Thyroid gland (tissue), 4 donors: ENCODE measurements at regions not wholly inside any gene's neighbourhood (a gene's known extent, or its start where the extent isn't known, plus 50 kb on each side); places are given as distances from the start of the nearest gene placed in this dataset.

Experiments
- DNase-seq, 2 donors: peaks; one replicate each; pipeline ENCODE4 v3.0.0-alpha.2; 2019
- H3K27ac ChIP-seq, 3 donors: fragments of 200-600 bp; sonication (generic); 1 replicate in 2 of 3; 2 replicates in 1 of 3; pipeline ENCODE4 v1.5.1; 2016 to 2019; ENCODE audit warnings: mild to moderate bottlenecking in 1 of 3, moderate library complexity in 1 of 3
- H3K27me3 ChIP-seq: fragments of 200-600 bp; sonication (generic); one replicate; pipeline ENCODE4 v1.5.1; 2019
- H3K36me3 ChIP-seq, 2 donors: fragments of 200-600 bp; sonication (generic); one replicate each; pipeline ENCODE4 v1.5.1; 2016 to 2019
- H3K4me1 ChIP-seq, 2 donors: fragments of 200-600 bp; sonication (generic); one replicate each; pipeline ENCODE4 v1.5.1; 2017 to 2019
- H3K4me3 ChIP-seq, 3 donors: fragments of 200-600 bp; sonication (generic); replicated peaks in 1 of 3; 1 replicate in 2 of 3; 2 replicates in 1 of 3; pipeline ENCODE4 v1.5.1; 2016; ENCODE audit warnings: mild to moderate bottlenecking in 1 of 3
- H3K9me3 ChIP-seq: fragments of 200-600 bp; sonication (generic); one replicate; pipeline ENCODE4 v1.5.1; 2017
- CTCF ChIP-seq, 6 experiments: fragments of 200-600 bp in 3 of 6; fragments of 450-650 bp in 3 of 6; sonication (generic) in 3 of 6; IDR thresholded peaks; one replicate each; pipeline ENCODE4 v1.5.1; 2016 to 2019; ENCODE audit warnings: antibody characterized with exemption in 6 of 6, mild to moderate bottlenecking in 2 of 6, inconsistent platforms in 1 of 6, moderate library complexity in 1 of 6
- POLR2A ChIP-seq, 2 donors: fragments of 450-650 bp; IDR thresholded peaks; one replicate each; pipeline ENCODE4 v1.6.1; 2017; ENCODE audit warnings: antibody characterized with exemption in 2 of 2, mild to moderate bottlenecking in 2 of 2, moderate library complexity in 1 of 2
- whole genome bisulfite sequencing, 2 donors: methylation state at CpG; one replicate each; pipeline ENCODE4 v1.1.5; 2017; 5-methylcytosine and 5-hydroxymethylcytosine counted together
- intact Hi-C: fragments of 100-400 bp; cut with DNase I; formaldehyde crosslinking; loops from one replicate; pipeline ENCODE4 v1.15.1; 2023

- 89 to 91% methylated on average over 1 of the region's 1 CpG for WGBS, 2 donors
- no peak overlapping the region for H3K4me3 ChIP-seq
- no peak for DNase-seq
- intact Hi-C loops = no loop called here
- no peak overlapping the region for H3K27ac ChIP-seq
- H3K36me3 ChIP-seq = no peaks in the 10 kb centered on the region
- TF ChIP-seq CTCF (IDR thresholded peaks at IDR 0.05) (no peak), POLR2A (IDR thresholded peaks at IDR 0.05) (no peak)
- H3K4me1 ChIP-seq = no peaks in the 10 kb centered on the region
- no peaks in the 10 kb centered on the region for H3K9me3 ChIP-seq
- no peaks in the 10 kb centered on the region for H3K27me3 ChIP-seq
These were observed 568.0 kb downstream of the ANXA1 start for GRCh38 chr9:73719660-73720059.

- intact Hi-C loops = no loop called here
- H3K27ac ChIP-seq = no peak overlapping the region
- WGBS, 2 donors = 82 to 84% methylated on average over 4 of the region's 4 CpGs
- H3K4me3 ChIP-seq = no peak overlapping the region
- no peaks in the 10 kb centered on the region for H3K9me3 ChIP-seq
- no peak for DNase-seq
- H3K36me3 ChIP-seq = no peaks in the 10 kb centered on the region
- TF ChIP-seq CTCF (IDR thresholded peaks at IDR 0.05) (no peak), POLR2A (IDR thresholded peaks at IDR 0.05) (no peak)
- no peaks in the 10 kb centered on the region for H3K4me1 ChIP-seq
- H3K27me3 ChIP-seq = no peaks in the 10 kb centered on the region
These were observed 568.9 kb downstream of the ANXA1 start for GRCh38 chr9:73720601-73721000.

DNA sequence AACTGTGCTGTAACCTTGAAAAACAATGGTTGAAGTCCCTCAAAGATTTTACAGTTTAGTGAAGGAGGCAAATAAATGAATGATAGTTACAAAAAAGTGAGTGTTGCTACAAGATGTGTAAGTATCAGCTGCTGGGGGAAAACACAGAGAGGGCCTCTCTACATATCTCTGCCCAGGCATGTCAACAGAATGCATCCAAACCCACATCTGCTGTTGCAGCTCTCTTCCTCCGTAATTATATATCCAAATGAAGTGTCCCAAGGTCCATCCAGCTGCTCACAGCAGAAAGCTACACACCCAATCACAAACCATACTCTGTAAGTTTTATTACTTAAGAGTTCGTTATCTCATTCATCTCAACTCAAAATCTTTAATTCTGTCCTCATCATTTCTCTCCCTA lies 584.6 kb downstream of the ANXA1 start:
- intact Hi-C loops = no loop called here
- Histone ChIP-seq H3K4me1 (no peaks in the 10 kb centered on the region), H3K9me3 (no peaks in the 10 kb centered on the region), H3K27ac (no peak overlapping the region), H3K36me3 (no peaks in the 10 kb centered on the region), H3K4me3 (no peak overlapping the region), H3K27me3 (no peaks in the 10 kb centered on the region)
- DNase-seq = no peak
- WGBS, 2 donors = 81 to 85% methylated on average over 2 of the region's 2 CpGs
- TF ChIP-seq POLR2A (IDR thresholded peaks at IDR 0.05) (no peak), CTCF (IDR thresholded peaks at IDR 0.05) (no peak)

DNA sequence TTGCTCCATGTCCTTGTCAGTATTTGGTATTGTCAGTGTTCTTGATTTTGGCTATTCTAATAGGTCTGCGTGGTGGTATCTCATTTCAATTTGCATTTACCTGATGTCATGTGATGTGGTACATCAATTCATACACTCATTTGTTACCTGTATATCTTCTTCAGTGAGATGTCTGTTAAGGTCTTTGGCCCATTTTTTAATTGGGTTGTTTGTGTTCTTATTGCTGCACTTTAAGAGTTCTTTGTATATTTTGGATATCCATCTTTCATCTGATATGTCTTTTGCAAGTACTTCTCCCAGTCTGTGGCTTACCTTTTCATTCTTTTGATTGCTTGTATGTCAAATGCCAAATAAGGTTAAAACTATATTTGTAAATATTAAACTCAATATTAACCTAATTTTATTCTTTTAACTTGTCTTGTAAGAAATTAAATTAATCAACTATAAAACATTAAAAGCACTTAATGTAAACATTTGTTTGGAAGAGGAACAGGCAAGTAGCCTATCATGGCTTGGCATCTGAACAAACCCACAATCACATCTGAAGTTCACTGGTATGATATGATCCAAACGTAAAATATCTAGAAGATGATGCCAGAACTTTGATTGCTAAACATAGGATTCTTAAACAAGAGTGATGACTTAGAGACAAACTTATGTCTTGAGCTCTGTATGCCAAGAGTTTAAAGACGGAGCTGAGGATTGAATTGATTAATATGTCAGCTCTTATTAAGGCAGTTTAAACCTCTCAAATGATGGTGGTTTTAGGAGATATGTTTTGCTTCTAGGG lies 587.3 kb downstream of the ANXA1 start:
- Histone ChIP-seq H3K9me3 (no peaks in the 10 kb centered on the region), H3K27me3 (no peaks in the 10 kb centered on the region), H3K4me1 (no peaks in the 10 kb centered on the region), H3K4me3 (no peak overlapping the region), H3K27ac (no peak overlapping the region), H3K36me3 (no peaks in the 10 kb centered on the region)
- 74 to 80% methylated on average over 3 of the region's 3 CpGs for WGBS, 2 donors
- TF ChIP-seq CTCF (IDR thresholded peaks at IDR 0.05) = no peak
- intact Hi-C loops = no loop called here
- DNase-seq = no peak

- no peak for DNase-seq
- 75 to 81% methylated on average over 1 of the region's 1 CpG for WGBS, 2 donors
- H3K27ac ChIP-seq = no peak overlapping the region
- H3K36me3 ChIP-seq = no peaks in the 10 kb centered on the region
- H3K9me3 ChIP-seq = no peaks in the 10 kb centered on the region
- intact Hi-C loops = no loop called here
- no peaks in the 10 kb centered on the region for H3K27me3 ChIP-seq
- no peak overlapping the region for H3K4me3 ChIP-seq
- H3K4me1 ChIP-seq = no peaks in the 10 kb centered on the region
- TF ChIP-seq CTCF (IDR thresholded peaks at IDR 0.05) (no peak), POLR2A (IDR thresholded peaks at IDR 0.05) (no peak)
These were observed 589.7 kb downstream of the ANXA1 start for GRCh38 chr9:73741316-73741715.
